Activated T-helper 9 cell treated with anti-CD3 and anti-CD28 coated beads, Interleukin-2, amount 50 U/mL, for 16 hours (primary cell): ENCODE measurements at regions not wholly inside any gene's neighbourhood (a gene's known extent, or its start where the extent isn't known, plus 50 kb on each side); places are given as distances from the start of the nearest gene placed in this dataset.

Experiments used
- DNase-seq: peaks from one replicate; pipeline ENCODE4 v3.0.0-alpha.2; 2020; ENCODE audit warnings: low read depth

DNA sequence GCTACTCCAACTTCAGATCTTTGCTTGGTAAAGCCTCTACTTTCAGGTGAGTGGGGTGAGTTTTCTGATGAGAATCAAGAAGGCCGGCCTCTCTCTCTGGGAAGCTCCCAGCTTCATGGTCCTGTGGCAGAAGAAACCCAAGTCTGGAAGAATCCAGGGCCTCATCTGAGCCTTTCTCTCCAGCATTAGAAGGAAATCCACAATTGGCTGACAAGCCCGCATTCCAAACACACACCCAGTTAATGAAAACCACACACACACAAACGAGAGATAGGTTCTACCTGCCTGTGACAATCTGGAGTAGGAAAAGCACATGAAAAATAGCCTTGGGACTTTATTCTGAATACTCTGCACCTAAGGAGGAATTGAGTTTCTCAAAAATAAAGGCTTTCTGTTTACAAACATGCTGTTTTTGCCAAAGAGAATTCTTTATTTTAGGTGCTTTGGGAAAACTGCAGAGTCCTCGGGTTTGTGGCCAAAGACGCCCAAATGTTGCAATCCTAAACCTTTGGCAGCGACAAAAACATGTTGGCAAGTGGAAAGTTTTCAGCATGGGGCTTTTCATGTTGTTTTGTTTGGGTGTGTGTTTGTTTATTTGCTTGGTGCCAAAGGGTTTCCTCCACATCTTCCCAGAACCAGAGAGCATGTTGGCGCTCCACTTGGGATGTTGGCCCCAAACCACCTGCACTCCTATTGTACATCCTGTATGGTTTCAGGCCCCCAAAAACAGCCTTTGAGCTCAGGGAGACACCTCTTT lies 216.2 kb downstream of the SETD4 start:
- no peak for DNase-seq

DNA sequence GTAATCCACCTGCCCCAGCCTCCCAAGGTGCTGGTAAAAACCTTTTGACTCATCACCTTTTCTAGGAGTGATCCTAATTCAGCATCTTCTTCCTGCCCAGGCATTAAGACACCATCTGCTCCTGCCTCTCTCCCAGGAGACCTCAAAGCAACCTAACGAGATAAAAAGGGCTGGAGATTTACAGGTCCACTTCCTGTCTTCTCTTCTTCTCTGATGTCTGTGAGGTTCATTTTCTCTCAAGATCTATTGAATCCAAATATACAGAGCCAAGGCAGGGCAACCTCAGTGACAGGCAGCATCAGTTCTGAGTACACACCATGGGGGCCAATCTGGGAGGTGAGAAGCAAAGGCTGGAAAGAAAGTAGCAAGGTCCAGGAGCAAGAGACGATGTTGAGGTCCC lies 219.4 kb downstream of the SETD4 start:
- no peak for DNase-seq

DNA sequence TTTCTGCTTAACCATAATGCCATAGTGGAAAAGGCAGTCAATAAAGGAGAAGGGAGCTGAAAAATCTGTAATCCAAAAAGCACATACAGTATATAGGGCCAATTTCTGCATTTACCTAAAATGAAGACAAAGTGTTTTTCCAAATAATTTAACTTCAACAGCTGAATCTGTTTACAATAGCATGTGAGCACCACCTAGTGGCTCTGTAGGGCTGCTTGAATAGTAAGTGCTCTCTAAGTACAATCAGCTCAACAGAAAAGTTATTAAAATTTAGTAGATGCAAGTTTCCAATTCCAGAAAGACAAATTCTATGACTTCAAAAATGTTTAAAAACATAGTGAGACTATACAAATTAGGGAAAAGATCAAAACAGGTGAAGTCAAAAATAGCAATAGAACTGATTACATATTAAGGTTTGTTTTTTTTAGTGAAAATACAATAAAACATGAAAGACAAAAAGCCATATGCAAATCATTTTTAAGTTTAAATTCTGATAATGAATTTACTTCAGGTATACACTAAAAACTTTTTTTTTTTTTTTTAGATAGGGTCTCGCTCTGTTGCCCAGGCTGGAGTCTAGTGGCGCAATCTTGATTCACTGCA lies 220.0 kb downstream of the SETD4 start:
- DNase-seq: peak; percentile 7

DNA sequence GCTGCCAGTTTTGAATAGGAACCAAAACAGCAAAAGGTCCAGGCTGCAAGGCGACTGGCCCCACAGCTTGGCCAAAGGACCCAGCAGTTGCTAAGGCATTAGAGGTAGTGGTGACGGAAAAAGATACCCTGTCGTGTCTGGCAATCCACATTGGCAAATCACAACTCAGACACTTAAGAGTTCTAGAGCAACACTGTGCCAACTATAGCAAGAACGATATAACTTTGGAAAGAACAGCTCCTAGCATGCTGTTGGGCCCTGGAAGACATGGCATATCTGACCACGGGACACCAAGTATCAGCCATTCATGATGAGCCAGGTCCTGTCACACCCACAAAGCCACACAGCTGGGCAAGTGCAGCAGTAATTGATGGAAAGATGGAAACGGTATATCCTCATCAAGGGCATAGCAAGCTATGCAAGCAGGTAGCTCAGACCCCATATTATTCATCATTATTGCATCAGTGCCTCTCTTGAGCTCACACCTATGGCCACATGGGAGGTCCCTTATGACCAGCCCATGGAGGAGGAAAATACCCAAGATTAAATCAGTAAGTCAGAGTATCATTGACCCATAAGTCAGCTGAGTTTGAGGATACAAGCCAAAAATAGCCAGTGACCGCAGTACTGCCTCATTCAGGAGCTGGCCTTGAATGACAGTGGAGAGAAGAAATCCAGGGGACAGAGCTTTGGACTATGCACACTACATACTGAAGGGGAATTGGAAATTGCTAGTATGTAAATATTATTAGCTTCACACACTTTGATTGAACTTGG lies 221.2 kb downstream of the SETD4 start:
- no peak for DNase-seq

DNA sequence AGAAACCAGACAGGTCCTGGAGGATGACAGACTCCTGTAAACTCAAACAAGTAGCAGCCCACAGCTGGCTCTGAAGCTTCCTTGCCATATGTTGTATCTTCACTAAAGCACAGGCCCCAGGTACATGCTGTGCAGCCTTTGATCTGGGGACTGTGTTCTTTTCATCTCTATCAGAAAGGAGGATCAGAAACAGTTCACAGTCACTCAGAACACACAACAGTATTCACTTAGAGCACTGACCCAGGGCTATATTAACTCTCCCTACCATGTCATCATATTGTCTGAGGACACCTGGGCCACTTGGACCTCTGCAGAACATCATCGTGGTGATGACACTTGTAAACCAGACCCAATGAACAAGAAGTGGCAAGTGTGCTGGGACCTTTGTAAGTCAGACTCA lies 222.0 kb downstream of the SETD4 start:
- DNase-seq: no peak

DNA sequence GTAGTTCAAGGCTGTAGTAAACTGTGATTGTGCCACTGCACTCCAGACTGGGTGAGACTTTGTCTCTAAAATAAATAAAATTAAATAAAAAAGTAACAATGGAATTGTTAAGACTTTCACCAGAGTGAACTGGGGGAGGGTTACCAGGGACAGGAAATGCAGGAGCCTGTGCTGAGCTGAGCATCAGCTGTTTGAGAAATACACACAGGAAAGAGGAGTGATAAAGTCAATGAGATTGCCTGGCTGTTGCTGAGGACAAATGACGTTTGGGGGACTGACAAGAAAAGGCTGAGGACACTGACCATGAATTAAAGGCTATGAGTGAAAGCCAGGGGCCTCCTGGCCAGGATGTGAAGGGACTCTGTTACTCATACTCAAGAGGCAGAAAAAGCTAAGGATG lies 226.3 kb downstream of the SETD4 start:
- DNase-seq: no peak

DNA sequence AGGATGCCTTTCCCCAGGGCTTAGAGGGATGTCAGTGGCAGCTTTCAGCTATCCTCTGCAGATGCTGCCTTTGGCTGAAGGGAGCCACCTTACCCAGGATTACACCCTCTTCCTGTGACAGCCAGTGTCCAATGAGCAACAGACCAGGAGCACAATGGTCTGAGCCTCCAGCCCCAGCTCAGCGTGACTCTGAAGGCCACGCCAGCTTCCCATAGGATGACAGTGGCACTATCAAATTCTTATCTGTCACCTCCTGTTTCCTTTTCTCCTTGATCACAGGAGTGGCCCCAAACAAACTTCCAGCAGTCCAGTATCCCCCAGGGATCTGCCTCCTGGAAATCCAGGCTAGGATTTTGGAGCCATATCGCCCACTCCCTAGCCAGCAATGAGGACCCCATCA lies 226.9 kb downstream of the SETD4 start:
- DNase-seq: no peak

DNA sequence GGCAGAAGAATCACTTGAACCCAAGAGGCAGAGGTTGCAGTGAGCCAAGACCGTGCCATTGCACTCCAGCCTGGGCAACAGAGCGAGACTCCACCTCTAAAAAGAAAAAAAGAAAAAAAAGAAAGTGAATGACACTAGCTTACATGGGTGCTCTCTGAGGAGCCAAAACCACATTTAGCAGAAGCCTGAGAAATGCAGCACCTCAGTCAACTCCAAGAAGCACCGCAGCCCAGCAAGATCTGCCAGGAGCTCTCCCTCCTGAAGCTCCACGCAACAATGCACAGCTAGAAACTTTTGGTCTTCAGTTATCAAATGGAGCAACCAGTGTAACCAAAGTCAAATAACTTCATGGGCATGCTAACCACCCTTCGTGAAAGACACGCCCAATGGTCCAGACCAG lies 229.1 kb downstream of the SETD4 start:
- no peak for DNase-seq

DNA sequence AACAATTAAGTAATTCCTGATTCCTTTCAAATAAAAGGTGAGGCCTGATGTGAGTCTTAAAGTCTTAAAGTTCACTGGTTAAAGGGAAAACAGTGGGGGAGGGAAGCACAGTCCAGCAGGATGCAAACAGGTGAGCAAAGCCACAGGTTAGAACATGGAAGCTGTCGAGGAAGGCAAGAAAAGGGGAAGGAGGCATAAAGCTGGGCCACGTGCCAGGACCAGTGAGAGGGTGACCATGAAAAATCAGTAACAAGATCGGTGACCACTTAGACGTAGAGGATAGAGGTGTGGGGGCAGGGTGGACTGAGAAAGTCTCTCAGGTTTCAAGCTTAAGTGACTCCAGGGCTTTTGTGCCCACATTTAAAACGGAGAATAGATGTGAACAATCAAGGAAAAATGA lies 231.3 kb downstream of the SETD4 start:
- no peak for DNase-seq

DNA sequence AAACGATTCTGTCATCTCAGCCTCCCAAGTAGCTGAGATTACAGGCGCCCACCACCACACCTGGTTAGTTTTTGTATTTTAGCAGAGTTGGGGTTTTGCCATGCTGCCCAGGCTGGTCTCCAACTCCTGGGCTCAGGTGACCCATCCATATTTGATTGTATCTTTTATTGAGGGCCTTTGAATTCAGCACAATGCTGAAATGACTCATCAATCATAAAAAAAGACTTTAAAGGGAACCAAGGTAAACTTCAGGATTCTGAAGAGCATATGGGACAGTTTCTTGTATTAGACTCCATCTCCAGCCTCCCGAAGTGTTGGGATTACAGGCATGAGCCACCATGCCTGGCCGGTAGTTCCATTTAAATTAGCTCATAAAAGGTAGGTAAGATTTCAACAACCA lies 232.2 kb downstream of the SETD4 start:
- no peak for DNase-seq

DNA sequence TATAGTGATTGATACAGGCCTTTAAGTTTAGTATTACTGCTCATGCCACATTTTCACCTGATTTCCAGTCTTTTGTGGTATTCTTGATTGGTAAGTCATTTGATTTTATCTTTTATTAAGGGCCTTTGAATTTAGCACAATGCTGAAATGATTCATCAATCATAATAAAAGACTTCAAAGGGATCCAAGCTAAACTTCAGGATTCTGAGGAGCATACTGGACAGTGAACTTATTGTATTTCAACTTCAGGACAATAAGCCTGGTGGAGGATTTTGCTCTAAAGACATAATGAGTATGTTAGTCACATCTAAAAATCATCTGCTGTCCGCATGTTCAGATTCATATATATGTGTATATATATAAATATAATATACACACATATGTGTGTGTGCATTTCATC lies 233.3 kb downstream of the SETD4 start:
- DNase-seq: no peak

DNA sequence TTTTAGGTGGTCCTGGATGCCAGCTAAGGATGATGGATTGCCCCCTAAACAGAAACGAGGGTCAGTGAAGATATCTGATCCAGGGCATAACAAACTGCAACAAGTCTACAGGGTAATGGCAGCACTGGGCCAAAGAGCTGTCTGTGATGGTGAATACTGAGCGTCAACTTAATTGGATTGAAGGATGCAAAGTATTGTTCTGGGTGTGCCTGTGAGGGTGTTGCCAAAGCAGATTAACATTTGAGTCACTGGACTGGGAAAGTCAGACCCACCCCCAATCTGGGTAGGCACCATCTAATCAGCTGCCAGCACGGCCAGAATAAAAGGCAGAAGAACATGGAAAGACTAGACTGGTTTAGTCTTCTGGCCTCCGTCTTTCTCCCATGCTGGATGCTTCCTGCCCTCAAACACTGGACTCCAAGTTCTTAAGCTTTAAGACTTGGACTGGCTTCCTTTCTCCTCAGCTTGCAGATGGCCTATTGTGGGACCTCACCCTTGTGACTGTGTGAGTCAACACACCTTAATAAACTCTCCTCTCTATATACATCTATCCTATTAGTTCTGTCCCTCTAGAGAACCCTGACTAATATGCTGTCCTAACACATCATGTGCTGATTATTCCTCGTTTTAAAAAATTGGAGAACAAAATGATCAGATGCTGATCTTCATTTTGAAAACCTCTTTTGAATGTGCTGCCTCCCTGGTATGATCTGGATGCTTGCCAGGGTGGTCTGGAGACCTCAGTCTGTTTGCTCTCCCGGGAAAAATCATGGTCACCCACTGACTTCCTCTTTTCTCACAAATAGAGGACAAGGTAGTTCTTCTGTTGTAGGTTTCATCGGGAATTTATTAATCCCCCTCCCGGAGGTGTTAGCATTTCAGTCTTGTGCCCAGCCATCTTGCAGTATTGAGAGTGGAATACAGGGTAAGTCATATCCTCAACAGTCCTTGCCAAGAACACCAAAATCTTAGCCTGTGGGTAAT lies 234.7 kb downstream of the SETD4 start:
- DNase-seq: no peak

DNA sequence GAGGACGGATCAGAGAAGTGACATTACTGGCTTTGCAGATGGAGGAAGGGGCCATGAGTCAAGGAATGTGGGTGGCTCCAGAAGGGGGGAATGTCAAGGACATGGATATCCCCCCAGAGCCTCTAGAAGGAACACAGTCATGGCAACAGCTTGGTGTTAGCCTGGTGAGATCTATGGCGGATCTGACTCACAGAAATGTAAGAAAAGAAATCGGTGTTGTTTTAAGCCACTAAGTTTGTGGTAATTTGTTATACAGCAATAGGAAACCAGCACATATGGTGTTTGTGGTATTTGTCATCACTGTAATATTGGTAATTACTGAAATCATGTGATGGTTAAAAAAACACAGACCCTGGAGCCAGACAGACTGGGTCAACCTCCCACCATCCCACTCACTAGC lies 236.2 kb downstream of the SETD4 start:
- DNase-seq: no peak

DNA sequence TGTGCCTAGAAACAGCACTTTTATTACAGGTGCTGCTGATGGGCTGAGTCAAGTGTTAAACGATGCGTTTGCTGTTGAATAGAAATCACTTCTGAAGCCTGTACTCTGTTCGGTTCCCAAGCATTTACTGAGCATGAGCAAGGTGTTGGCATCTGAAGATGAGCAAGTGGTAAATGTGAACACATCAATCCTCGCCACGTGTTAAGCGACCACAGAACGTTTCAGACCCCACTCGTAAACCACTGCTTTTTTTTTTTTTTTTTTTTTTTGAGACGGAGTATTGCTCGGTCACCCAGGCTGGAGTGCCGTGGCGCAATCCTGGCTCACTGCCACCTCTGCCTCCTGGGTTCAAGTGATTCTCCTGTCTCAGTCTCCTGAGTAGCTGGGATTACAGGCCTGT lies 241.2 kb downstream of the SETD4 start:
- no peak for DNase-seq

DNA sequence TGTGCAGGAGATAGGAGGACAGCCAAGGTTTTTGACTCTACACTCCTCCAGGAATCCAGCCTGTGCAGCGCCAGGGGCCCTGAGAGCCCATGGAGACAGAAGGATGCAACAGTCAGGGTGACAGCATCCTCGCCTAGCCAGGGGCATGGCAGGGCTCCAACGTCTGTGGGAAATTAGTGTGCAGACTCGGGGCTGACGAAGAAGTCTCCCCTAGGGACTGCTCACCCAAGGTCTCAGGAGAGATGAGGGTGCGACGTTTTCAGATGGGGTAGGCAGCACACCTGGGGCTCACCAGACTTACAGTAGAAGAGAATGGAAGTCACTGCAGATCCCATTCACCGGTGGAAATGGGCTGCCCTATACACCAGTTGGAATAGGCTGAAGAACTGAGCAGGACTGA lies 241.7 kb downstream of the SETD4 start:
- no peak for DNase-seq

DNA sequence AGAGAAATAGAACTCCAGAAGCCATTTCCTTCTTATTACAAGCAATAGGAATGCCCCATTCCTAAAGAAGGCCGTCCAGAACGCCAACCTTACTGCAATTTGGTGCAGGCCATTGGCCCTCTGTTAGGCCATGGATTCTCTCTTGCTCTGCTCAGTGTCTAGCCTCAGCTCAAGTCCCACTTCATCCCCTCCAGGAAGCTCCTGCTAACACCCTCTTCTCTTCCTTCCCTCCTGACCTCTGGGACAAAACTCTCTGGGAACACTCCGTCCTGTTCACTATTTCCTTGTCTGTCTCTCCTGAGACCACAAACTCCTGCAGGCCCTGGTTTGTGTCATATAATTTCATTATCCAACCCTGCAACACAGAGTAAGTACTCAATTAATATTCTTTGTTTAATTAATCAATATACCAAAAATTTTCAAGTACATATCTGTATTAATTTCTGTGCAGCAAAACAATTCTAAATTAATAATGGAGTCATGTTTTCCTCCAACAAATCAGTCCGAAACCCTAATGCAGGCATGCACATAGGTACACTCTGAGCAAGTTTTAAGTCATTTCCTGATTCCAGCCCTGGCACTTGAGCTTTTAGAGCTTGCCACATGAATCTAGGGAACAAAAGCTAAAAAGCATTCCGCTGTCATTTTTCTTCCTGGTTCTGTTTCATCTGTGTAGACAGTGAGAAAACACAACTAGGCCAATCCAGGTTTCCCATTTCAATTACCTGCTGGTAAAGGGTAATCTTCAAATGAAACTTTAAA lies 245.3 kb downstream of the SETD4 start:
- no peak for DNase-seq

DNA sequence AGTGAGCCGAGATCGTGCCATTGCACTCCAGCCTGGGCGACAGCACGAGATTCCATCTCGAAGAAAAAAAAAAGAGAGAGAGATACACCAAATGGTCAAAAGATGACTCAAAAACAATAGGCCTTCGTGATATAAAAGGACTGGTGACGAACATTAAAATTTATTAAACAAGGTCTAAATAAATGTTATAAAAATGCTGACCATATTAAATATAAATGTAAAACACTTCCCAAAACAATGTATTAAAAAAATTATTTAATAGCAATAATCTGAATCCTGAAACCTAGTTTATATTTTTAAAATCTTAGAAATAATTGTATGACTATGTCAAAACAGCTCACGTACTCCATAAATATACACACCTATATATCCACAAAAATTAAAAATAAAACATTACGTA lies 247.6 kb downstream of the SETD4 start:
- DNase-seq: no peak

DNA sequence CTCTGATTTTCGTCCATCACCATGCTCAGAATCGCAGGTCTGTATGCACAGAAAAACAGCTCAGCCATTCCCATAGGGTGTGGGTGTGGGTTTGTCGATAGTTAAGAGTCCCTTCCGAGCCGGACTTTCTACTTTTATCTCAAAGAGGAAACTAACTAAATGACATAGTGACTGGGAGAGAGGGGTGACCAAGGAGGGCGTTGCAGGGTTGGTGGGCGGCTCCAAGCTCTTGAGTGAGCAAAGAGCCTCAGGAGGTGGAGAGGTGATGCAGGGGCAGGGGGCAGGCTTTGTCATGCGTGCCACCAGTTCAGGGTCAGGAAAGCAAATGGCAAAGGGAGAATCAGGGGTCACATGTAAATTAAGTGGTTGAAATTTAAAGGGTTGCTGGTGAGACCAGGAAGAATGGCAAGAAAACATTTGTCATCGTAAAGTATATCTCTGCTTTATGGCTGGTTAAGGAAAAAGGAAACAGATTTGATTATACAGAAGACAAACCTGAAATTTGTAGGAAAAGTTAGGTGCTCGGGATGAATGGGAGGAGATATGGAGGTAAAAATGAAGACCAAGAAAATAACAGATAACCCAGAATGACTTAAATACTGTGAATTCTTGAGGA lies 249.0 kb downstream of the SETD4 start:
- no peak for DNase-seq

DNA sequence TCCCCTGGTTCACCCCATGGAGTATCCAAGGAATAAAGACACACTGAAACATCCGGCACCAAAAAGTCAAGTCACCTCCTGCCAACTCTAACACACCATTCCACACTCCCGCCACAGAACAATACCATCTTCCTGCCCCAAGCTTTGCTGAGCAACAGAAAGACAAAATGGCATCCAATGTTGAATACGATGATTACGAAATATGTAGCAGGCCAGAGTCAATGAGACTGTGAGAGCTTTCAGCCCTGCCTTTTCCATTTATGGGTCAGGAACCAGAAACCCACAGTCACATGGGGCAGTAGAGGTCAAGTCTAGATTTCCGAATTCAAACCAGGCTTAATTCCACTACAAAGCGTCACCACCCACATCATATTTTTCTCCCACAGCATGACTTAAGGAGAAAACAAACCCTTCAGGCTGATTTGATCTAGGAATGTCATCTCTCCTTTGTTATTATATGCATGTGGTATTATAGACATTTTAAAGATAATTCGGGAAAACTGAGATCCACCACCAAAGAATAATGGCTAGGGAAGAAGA lies 249.8 kb downstream of the SETD4 start:
- DNase-seq: no peak

DNA sequence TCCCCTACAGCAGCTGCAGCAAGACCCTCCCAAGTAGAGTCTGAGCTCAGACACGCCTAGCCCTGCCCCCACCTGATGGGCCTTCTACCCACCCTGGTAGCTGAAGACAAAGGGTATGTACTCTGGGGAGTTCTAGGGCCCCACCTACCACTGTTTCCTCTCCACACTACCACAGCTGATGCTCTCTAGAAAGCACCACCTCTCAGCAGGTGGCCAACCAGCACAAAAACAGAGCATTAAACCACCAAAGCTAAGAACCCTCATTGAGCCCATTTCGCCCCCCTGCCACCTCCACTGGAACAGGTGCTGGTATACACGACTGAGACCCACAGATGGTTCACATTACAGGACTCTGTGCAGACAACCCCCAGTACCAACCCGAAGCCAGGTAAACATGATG lies 258.9 kb downstream of the SETD4 start:
- DNase-seq: no peak
